GM19397 (cell line): ENCODE measurements at regions not wholly inside any gene's neighbourhood (a gene's known extent, or its start where the extent isn't known, plus 50 kb on each side); places are given as distances from the start of the nearest gene placed in this dataset.

Experiments used
- ATAC-seq: cut with Tn5 transposase; IDR thresholded peaks from one replicate; pipeline ENCODE4 v1.9.1; 2021; ENCODE audit warnings: mild to moderate bottlenecking, moderate library complexity; ENCODE audit not compliant: unreplicated experiment

- no peak for ATAC-seq
These were observed 283.7 kb downstream of the GPAT3 start for GRCh38 chr4:83819582-83819981.

- ATAC-seq, result no peak
These were observed 274.5 kb downstream of the GPAT3 start for GRCh38 chr4:83810428-83810827.

- ATAC-seq, result no peak
These were observed 273.7 kb downstream of the GPAT3 start for GRCh38 chr4:83809581-83809980.

- no peak for ATAC-seq
These were observed 257.6 kb downstream of the GPAT3 start for GRCh38 chr4:83793481-83793880.

- no peak for ATAC-seq
These were observed 250.0 kb downstream of the GPAT3 start for GRCh38 chr4:83785891-83786290.

- ATAC-seq, result no peak
These were observed 247.3 kb downstream of the GPAT3 start for GRCh38 chr4:83783215-83783614.

- no peak for ATAC-seq
These were observed 246.7 kb downstream of the GPAT3 start for GRCh38 chr4:83782591-83782990.

- ATAC-seq, result no peak
These were observed 245.5 kb downstream of the GPAT3 start for GRCh38 chr4:83781434-83781833.

- ATAC-seq, result no peak
These were observed 244.3 kb downstream of the GPAT3 start for GRCh38 chr4:83780053-83780733.

GRCh38 chr4:83779103-83780052, 243.5 kb downstream of the GPAT3 start:
- no peak for ATAC-seq

GRCh38 chr4:83772685-83773084, 236.8 kb downstream of the GPAT3 start:
- no peak for ATAC-seq

- ATAC-seq, result no peak
These were observed 235.3 kb downstream of the GPAT3 start for GRCh38 chr4:83771113-83771705.

- no peak for ATAC-seq
These were observed 232.2 kb downstream of the GPAT3 start for GRCh38 chr4:83768146-83768545.

GRCh38 chr4:83767067-83767466, 231.2 kb downstream of the GPAT3 start:
- no peak for ATAC-seq

GRCh38 chr4:83759611-83760010, 223.7 kb downstream of the GPAT3 start:
- no peak for ATAC-seq

GRCh38 chr4:83758285-83758684, 222.4 kb downstream of the GPAT3 start:
- ATAC-seq, result no peak

- no peak for ATAC-seq
These were observed 221.3 kb downstream of the GPAT3 start for GRCh38 chr4:83757121-83757621.

- no peak for ATAC-seq
These were observed 217.4 kb downstream of the GPAT3 start for GRCh38 chr4:83753260-83753659.

- ATAC-seq, result no peak
These were observed 215.5 kb downstream of the GPAT3 start for GRCh38 chr4:83751336-83751949.

- no peak for ATAC-seq
These were observed 212.8 kb downstream of the GPAT3 start for GRCh38 chr4:83748711-83749110.

GRCh38 chr4:83738895-83739294, 203.0 kb downstream of the GPAT3 start:
- ATAC-seq, result no peak
